DOHH2 (cell line): ENCODE measurements at regions not wholly inside any gene's neighbourhood (a gene's known extent, or its start where the extent isn't known, plus 50 kb on each side); places are given as distances from the start of the nearest gene placed in this dataset.

Experiments used
- EZH2phosphoT487 ChIP-seq: fragments of 200-600 bp; sonication (generic); IDR thresholded peaks from 2 replicates; pipeline ENCODE4 v1.6.1; 2017; ENCODE audit warnings: borderline replicate concordance, mild to moderate bottlenecking, antibody characterized with exemption, low read length, moderate library complexity, mixed read lengths
- TF ChIP-seq, protein P1 (sequence below): fragments of 200-600 bp; sonication (generic); IDR thresholded peaks from one replicate; pipeline ENCODE4 v1.5.1; 2014; ENCODE audit warnings: antibody characterized with exemption, mild to moderate bottlenecking, low read depth, low read length; ENCODE audit not compliant: poor library complexity, severe bottlenecking

DNA sequence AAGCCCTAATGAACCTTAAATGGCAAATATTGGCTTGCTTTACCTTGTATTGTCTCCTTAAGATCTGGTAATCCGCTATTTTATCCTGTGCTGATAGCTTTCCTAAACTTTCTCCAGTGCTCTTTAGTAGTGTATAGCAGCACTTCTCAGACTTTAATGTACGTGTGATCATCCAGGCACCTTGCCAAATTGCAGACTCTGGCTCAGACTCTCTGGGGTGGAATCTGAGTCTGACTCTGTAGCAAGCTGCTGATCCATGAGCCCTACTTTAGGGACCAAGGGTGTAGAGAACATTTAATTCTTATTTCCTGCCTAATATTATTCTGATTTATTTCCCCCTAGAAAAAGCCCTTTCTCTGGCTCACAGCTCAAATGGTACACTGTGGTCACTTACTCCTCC is 518.8 kb upstream of the ZNF385D start:
- TF ChIP-seq, protein P1, sequence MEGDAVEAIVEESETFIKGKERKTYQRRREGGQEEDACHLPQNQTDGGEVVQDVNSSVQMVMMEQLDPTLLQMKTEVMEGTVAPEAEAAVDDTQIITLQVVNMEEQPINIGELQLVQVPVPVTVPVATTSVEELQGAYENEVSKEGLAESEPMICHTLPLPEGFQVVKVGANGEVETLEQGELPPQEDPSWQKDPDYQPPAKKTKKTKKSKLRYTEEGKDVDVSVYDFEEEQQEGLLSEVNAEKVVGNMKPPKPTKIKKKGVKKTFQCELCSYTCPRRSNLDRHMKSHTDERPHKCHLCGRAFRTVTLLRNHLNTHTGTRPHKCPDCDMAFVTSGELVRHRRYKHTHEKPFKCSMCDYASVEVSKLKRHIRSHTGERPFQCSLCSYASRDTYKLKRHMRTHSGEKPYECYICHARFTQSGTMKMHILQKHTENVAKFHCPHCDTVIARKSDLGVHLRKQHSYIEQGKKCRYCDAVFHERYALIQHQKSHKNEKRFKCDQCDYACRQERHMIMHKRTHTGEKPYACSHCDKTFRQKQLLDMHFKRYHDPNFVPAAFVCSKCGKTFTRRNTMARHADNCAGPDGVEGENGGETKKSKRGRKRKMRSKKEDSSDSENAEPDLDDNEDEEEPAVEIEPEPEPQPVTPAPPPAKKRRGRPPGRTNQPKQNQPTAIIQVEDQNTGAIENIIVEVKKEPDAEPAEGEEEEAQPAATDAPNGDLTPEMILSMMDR, result no peak
- TF ChIP-seq EZH2phosphoT487, result no peak
